ENCODE measurements at regions not wholly inside any gene's neighbourhood (a gene's known extent, or its start where the extent isn't known, plus 50 kb on each side); places are given as distances from the start of the nearest gene placed in this dataset.

- Histone ChIP-seq H3K27ac (no peak overlapping the region), H3K9ac (no peak overlapping the region), H3K27me3 (no peaks in the 10 kb centered on the region), H3K4me2 (peak overlapping the region; percentile 64), H3K36me3 (no peaks in the 10 kb centered on the region), H3K4me3 (no peak overlapping the region), H3K79me2 (ENCODE audit: low read depth) (no peaks in the 10 kb centered on the region), H2AFZ (replicated peaks) (no peak overlapping the region), H3F3A (ENCODE audit: low read depth) (peaks cover 33% of the 10 kb centered on the region), H4K20me1 (ENCODE audit: low read depth) (peaks cover 5% of the 10 kb centered on the region), H3K9me3 (ENCODE audit: low read depth) (no peaks in the 10 kb centered on the region), H3K4me1 (peaks cover 39% of the 10 kb centered on the region)
- H3K36me3 Mint-ChIP-seq: peaks cover 2% of the 10 kb centered on the region
- H3K9me3 Mint-ChIP-seq: peaks cover 12% of the 10 kb centered on the region
- H3K27ac Mint-ChIP-seq: peak overlapping the region; percentile 94
- DNase-seq (ENCODE audit: low spot score): peak; percentile 87
- no peak overlapping the region for H3K4me3 Mint-ChIP-seq
- no peak for TF ChIP-seq EZH2 (IDR thresholded peaks at IDR 0.05)
- no peak for TF ChIP-seq EZH2phosphoT487 (IDR thresholded peaks at IDR 0.05)
- TF ChIP-seq, protein P1, sequence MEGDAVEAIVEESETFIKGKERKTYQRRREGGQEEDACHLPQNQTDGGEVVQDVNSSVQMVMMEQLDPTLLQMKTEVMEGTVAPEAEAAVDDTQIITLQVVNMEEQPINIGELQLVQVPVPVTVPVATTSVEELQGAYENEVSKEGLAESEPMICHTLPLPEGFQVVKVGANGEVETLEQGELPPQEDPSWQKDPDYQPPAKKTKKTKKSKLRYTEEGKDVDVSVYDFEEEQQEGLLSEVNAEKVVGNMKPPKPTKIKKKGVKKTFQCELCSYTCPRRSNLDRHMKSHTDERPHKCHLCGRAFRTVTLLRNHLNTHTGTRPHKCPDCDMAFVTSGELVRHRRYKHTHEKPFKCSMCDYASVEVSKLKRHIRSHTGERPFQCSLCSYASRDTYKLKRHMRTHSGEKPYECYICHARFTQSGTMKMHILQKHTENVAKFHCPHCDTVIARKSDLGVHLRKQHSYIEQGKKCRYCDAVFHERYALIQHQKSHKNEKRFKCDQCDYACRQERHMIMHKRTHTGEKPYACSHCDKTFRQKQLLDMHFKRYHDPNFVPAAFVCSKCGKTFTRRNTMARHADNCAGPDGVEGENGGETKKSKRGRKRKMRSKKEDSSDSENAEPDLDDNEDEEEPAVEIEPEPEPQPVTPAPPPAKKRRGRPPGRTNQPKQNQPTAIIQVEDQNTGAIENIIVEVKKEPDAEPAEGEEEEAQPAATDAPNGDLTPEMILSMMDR (IDR thresholded peaks at IDR 0.05): no peak
- peaks cover 20% of the 10 kb centered on the region for H3K27me3 Mint-ChIP-seq (ENCODE audit: insufficient read depth, low read depth)
- H3K4me1 Mint-ChIP-seq: peaks cover 63% of the 10 kb centered on the region
Measured at GRCh38 chr2:10971888-10972260, 60.1 kb downstream of the KCNF1 start.

DNA sequence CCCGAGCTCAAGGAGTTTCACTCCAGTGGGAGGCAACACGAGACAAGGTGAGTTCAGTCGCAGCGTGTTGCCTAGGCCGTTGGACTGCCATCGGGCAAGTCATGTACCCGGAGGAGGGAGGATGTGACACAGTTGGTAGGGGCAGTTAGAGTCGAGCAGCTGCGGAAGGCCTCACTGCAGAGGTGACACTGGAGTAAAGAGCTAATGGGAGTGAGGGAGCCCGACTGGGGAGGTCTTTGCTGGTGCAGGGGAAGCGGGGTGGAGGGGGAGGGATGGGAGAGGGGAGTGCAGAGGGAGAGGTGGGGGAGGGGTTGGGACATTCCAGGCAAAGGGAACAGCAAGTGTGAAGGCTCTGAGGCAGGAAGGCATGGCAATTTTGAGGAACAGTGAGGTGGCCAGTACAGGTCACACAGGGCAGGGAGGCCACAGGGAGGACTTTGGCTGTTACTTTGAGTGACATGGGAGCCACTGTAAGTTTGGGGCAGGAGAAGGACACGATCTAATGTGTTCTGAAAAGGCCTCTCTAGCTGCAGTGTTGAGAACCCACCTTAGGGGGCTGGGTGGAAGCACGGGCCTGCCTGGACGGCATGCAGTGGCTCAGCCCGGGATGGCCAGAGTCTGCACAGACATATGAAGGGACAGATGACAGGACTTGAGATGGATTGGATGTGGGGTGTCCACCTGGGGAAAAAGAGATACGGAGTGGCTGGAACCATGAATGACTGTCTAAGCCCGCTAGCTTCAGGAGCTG lies 61.1 kb downstream of the KCNF1 start:
- H3K27me3 Mint-ChIP-seq (ENCODE audit: insufficient read depth, low read depth): peaks cover 21% of the 10 kb centered on the region
- Histone ChIP-seq H3K4me1 (peaks cover 49% of the 10 kb centered on the region), H3K4me3 (no peak overlapping the region), H3K27me3 (no peaks in the 10 kb centered on the region), H3K27ac (no peak overlapping the region), H3F3A (ENCODE audit: low read depth) (peaks cover 33% of the 10 kb centered on the region), H3K79me2 (ENCODE audit: low read depth) (no peaks in the 10 kb centered on the region), H3K9me3 (ENCODE audit: low read depth) (no peaks in the 10 kb centered on the region), H2AFZ (replicated peaks) (no peak overlapping the region), H3K36me3 (no peaks in the 10 kb centered on the region), H3K9ac (no peak overlapping the region), H4K20me1 (ENCODE audit: low read depth) (peaks cover 5% of the 10 kb centered on the region), H3K4me2 (peak overlapping the region; percentile 68)
- peak overlapping the region; percentile 11 for H3K4me3 Mint-ChIP-seq
- peak; percentile 21 for DNase-seq (ENCODE audit: low spot score)
- peaks cover 72% of the 10 kb centered on the region for H3K4me1 Mint-ChIP-seq
- peak overlapping the region; percentile 92 for H3K27ac Mint-ChIP-seq
- TF ChIP-seq EZH2phosphoT487 (IDR thresholded peaks at IDR 0.05): no peak
- TF ChIP-seq EZH2 (IDR thresholded peaks at IDR 0.05): no peak
- TF ChIP-seq, protein P1 (IDR thresholded peaks at IDR 0.05): no peak
- peaks cover 2% of the 10 kb centered on the region for H3K36me3 Mint-ChIP-seq
- peaks cover 12% of the 10 kb centered on the region for H3K9me3 Mint-ChIP-seq

DNA sequence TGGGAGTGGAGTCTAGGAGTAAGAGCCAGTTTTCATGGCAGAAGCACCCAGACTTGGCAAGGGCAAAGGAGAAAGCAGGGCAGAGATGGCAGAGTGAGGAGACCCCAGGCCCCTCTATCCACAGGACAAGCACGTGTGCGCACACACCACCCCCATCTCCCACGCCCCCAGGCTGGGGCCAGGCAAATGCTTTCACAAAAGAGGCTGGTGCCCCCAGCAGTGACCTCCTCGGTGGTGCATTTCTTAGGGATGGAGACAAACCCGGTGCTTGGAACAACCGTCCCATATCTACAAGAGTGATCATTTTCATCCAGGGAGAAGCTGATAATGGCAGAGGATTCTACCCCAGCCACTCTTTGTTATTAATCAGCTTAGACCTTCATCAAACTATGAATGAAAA lies 62.0 kb downstream of the KCNF1 start:
- H3K9me3 Mint-ChIP-seq: peaks cover 10% of the 10 kb centered on the region
- H3K27me3 ChIP-seq: no peaks in the 10 kb centered on the region
- H3K4me3 ChIP-seq: no peak overlapping the region
- no peaks in the 10 kb centered on the region for H3K79me2 ChIP-seq (ENCODE audit: low read depth)
- peaks cover 33% of the 10 kb centered on the region for H3F3A ChIP-seq (ENCODE audit: low read depth)
- H3K9ac ChIP-seq: no peak overlapping the region
- peak overlapping the region; percentile 92 for H3K27ac Mint-ChIP-seq
- H3K4me3 Mint-ChIP-seq: peak overlapping the region; percentile 16
- no peak overlapping the region for H2AFZ ChIP-seq (replicated peaks)
- H3K9me3 ChIP-seq (ENCODE audit: low read depth): no peaks in the 10 kb centered on the region
- peaks cover 77% of the 10 kb centered on the region for H3K4me1 Mint-ChIP-seq
- H3K36me3 ChIP-seq: no peaks in the 10 kb centered on the region
- peaks cover 21% of the 10 kb centered on the region for H3K27me3 Mint-ChIP-seq (ENCODE audit: insufficient read depth, low read depth)
- H3K4me2 ChIP-seq: peak overlapping the region; percentile 68
- TF ChIP-seq EZH2phosphoT487 (IDR thresholded peaks at IDR 0.05) (no peak), EZH2 (IDR thresholded peaks at IDR 0.05) (no peak)
- TF ChIP-seq, protein P1 (IDR thresholded peaks at IDR 0.05): no peak
- peak; percentile 56 for DNase-seq (ENCODE audit: low spot score)
- peaks cover 5% of the 10 kb centered on the region for H4K20me1 ChIP-seq (ENCODE audit: low read depth)
- H3K27ac ChIP-seq: no peak overlapping the region
- peaks cover 2% of the 10 kb centered on the region for H3K36me3 Mint-ChIP-seq
- peaks cover 55% of the 10 kb centered on the region for H3K4me1 ChIP-seq

Measured in neural progenitor cell (in vitro differentiated cells).